ENCODE measurements at regions not wholly inside any gene's neighbourhood (a gene's known extent, or its start where the extent isn't known, plus 50 kb on each side); places are given as distances from the start of the nearest gene placed in this dataset.

DNA sequence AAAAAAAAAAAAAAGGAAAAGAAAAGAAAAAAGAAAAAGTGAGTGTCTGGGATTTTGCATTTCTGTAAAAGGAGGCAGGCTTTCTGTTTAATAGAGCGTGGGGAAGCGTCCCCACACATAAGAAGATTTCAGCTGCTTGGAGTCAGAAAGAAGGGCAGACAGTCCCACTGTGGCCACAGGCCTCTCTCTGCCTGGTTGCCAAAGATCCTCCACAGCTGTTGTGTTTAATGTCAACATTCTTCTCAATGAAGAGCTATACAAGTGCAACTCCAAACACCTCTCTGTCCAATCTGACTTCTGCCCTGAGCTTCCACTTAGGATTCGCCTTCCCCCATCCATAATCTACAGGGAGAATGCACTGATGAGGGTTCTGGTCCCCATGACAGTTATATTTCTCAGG, 64.3 kb upstream of the MLN start:
- DNase-seq (ENCODE audit: low read depth in 3 of 3, low spot score in 1 of 3), result no peak

DNA sequence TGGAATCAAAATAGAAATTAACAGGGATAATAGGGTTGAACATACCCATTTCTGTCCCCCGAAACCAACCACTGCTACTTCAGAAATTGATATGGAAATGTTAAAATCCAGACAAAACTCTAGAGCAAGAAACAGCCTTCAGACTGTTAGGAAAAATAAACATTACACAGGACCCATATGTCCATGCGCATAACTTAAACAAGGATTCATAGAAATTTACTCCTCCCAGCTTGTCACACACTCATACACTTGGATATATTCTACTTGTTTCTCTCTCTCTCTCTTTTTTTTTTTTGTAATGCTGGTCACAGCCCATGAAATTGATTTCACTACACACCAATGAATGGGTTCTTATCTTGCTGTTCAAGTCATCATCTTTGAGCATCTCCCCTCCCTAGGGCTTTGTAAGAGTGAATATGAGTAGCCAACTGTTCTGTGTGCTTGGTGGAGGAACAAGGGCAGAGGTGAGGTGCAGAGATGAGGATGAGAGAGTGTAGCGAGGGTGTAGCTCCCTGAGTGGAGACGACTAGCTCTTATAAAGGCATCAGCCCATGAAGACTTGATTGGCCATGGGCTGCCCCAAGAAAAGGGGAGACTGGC, 61.8 kb upstream of the MLN start:
- DNase-seq (ENCODE audit: low read depth in 3 of 3, low spot score in 1 of 3), result no peak

GRCh38 chr6:33863723-33864440, 60.1 kb upstream of the MLN start:
- DNase-seq (ENCODE audit: low read depth in 3 of 3, low spot score in 1 of 3), result no peak

DNA sequence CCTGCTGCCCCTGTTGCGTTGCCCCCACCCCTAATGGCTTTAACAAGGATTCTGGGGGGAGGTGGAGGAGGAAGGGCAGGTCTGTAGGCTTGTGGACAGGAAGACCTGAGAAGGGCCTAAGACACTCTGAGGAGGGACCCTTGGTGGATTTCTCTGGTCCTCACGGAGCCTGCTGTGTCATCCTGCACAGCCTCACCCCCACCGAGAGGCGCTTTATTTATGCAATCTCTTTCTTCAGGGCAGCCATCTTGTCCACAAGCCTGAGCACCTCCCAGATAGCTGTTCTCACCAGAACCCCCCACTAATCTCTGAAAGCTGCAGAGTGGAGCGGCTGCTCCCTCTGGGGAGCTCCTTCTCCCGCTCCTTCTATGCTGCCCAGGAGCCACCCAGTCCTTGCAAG, 59.3 kb upstream of the MLN start:
- DNase-seq (ENCODE audit: low read depth in 3 of 3, low spot score in 1 of 3), result no peak

DNA sequence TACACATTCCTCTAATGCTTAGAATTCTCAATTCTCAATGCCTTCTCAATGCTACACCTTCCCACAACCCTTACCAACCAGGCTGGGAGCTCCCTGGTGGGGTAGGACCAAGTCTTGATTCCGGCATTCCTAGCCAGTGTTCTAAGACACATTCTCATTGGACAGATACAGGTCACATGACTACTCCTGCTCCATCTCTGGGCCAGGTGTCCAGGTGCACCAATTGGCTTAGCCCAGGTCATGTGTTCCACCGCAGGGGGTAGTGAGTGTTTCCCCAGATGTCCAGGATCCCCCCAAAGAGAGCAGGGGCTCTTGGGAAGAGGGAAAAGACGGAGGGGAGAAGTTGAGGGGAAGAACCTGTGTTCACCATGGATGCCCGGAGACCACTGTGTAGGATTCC, 58.7 kb upstream of the MLN start:
- DNase-seq (ENCODE audit: low read depth in 3 of 3, low spot score in 1 of 3), result no peak

GRCh38 chr6:33861722-33862121, 57.9 kb upstream of the MLN start:
- no peak for DNase-seq (ENCODE audit: low read depth in 3 of 3, low spot score in 1 of 3)

DNA sequence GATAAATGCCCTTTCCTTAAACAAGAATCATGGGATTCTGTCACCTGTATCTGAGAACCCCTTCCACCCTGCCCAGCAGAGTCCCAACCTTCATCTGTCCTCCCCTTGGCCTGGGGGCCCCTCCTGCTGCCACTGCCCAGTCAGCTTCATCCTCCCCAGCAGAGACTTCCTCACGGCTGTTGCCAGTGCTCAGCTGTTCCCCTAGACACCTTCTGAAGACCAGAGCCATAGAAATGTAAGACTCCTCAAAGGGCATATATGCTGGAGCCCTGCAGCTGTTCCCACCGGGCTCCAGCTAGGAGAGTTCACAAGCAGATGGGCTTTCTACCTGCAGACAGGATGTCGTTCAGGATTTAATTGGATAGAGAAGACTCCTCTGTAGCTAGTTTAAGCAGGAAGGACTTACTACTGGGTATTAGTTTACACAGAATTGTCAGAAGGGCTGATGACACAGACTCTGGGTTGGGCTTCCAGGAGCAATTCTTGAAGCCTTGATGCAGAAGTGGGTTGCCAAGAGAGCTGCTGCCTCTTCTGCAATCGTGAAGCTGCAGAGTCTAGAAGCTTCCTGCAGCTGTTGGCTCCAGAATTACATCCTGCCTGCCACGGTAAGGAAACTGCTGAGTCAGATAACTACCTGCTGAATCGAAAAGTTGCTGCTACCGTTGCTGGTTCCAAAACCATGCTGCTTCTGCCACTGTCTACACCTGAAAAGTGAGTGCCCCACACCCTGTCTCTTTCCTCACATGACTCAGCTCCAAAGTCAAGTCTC, 57.1 kb upstream of the MLN start:
- no peak for DNase-seq (ENCODE audit: low read depth in 3 of 3, low spot score in 1 of 3)

DNA sequence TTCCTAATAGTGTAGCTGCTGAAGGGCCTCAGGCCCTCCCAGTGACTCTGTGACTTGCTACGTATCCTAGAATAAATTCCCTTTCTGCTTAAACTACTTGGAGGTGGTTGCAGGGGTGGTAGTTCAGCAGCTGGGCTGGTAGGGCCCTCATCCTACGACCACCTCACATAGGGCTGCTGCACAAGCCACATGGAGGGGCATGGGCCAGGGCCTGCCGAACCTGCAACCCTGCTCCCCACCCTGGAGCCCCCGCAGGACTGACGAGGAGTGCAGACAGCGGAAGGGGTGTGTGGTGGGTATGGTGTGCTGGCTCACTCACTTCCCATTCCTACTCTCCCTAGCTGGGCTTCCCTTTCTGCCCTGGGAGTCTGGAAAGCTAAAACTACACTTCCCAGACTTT, 56.2 kb upstream of the MLN start:
- no peak for DNase-seq (ENCODE audit: low read depth in 3 of 3, low spot score in 1 of 3)

- no peak for DNase-seq (ENCODE audit: low read depth in 3 of 3, low spot score in 1 of 3)
These were observed 55.2 kb upstream of the MLN start for GRCh38 chr6:33858804-33859505.

DNA sequence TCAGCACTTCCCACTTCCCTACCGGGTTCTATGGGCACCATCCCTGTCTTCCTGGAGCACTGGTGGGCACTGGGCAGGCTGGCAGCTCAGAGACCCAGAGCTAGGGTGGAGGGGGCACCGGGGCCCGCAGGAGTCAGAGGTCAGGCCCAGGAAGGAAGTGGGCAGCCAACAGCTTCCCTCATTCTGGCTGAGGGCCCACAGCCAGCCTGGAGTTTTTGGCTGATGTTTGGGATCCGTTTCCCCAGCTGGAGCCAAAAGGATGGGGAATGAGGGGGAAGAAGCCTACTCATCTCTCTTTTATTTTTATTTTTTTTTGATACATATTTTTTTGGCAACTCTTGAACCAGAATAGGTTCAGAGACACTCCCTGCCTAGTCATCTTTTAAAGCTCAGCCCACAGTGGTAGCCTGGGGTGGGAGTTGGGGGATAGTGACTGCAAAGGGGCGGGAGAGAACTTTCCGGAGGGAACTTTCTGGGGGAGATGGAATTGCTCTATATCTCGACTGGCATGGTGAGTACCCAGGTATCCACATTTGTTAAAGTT, 54.2 kb upstream of the MLN start:
- no peak for DNase-seq (ENCODE audit: low read depth in 3 of 3, low spot score in 1 of 3)

DNA sequence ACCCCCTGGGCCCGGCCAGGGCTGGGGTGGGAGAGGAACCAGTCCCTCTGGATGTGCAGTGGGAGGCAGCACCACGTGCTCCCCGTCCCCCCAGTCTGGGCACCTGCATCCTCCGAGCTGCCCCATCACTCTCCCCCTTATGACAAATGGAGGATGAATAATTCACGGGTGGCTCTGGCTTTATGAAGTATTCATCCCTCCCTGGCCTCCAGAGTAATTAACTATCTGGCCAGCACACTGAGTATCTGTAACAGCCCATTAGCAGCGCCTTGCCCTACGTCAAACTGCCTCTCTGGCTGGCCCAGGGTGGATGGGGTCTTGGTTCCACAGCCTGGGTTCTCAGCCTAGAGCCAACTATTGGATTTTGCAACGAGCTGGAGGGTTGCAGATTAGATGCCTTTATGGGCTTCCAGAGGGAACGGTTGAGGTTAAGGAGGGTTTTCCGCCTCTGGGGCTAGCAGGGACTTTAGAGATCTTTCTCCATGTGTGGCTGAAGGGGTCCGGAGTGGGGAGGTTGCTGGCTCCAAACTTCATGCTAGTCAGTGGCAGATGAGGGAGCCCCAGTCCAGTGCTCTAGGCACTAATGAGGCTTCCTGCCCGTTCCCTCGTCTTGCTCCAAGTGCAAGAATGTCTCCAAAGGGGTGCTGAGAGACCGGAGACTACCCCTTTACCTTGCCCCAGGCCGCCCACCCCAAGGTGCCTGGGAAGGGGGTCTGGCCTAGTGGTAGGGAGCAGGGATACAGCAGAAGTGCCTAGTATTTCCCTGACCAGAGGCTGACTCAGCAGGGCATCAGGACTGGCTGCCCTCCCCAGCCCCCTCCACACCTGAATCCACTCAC, 53.5 kb upstream of the MLN start:
- DNase-seq (ENCODE audit: low read depth in 3 of 3, low spot score in 1 of 3), result no peak

- peak; percentile 13 to 33 (median 27) for DNase-seq (ENCODE audit: low read depth in 3 of 3, low spot score in 1 of 3)
These were observed 52.9 kb upstream of the MLN start for GRCh38 chr6:33856655-33857054.

DNA sequence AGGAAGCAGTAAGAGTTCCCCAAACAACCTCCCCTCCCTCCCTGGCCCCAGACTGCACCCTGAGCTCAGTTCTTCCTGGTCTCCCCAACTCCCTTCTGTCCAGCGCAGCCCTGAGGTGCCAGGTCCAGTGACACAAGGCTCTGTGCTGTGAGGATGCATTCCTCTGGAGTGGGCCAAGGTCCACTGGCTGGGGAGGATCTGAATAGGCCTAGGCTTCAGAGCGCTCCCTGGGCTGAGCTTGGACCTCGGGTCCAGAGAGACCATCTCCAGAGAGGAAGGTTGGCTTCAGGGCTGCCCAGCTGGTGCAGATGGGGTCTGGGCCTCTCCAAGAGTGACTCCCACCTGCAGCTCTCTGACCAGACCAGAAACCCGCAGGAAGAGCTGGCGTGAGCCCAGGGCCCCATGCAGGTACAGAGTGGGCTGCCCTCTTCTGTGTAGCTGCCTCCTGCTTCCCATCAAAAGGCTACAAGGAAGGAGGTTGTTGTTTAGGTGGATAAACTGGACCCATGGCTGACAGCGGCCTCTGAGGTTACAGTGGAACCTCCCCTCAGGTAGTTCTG, 52.3 kb upstream of the MLN start:
- DNase-seq (ENCODE audit: low read depth in 3 of 3, low spot score in 1 of 3), result no peak

GRCh38 chr6:33854572-33855030, 50.8 kb upstream of the MLN start:
- no peak for DNase-seq (ENCODE audit: low read depth in 3 of 3, low spot score in 1 of 3)

DNA sequence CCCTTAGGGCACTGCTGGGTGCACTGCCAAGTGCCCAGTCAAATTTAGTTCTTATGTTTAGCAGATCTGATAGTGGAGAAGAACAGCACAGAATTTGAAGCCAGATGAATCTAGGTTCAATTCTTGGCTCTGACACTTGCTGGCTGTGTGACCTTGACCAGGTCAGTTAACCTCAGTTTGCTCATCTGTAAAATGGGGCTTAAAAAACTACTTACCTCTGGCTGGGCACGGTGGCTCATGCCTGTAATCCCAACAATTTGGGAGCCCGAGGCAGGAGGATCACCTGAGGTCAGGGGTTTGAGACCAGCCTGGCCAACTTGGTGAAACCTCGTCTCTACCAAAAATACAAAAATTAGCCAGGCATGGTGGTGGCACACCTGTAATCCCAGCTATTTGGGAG, 49.9 kb upstream of the MLN start:
- no peak for DNase-seq (ENCODE audit: low read depth in 3 of 3, low spot score in 1 of 3)

Data from stimulated activated CD4-positive, alpha-beta T cell treated with anti-CD3 and anti-CD28 coated beads, TNF-alpha, amount 100 ng/mL, for 1 hour (primary cell).